ENCODE measurements at regions not wholly inside any gene's neighbourhood (a gene's known extent, or its start where the extent isn't known, plus 50 kb on each side); places are given as distances from the start of the nearest gene placed in this dataset.

DNA sequence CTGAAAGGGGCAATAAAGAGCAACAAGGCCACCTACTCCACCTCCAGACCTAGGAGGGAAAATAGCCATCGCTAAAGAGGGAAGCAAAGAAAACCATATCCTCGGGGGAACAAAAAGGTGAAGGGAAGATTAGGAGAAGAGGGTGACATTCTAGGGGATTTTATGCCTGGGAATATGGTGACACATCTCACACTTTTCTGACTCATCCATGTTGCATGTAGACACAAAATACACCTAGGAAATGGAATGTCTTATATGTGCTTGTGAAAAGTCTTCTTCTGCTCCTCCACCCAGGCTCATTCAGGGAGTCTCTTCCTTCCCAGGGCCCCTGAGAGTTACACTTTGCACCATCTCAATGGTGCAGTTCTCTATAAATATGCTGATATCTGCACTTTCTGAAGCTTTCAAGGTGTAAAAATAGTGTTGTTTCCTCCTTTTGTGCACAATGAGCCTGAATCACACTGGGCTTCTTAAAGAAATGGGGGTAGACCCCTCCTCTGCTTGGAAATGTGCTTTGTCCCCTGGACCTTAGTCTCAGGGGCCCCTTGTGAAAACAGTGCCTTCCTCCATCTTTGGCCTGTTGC is 195.9 kb downstream of the CYYR1 start:
- FAIRE-seq (no peak), DNase-seq (ENCODE audit: extremely low read depth in 1 of 4, low spot score in 3 of 4) (no peak), ATAC-seq (no peak)
- intact Hi-C loops (cut with micrococcal nuclease) (no loop called here), in situ Hi-C loops (cut with MboI) (no loop called here)
- WGBS (ENCODE audit: insufficient coverage, low coverage, missing lambda C conversion rate) = 3% methylated on average over 2 of the region's 2 CpGs
- no peaks in the 10 kb centered on the region for H3K4me1 ChIP-seq (replicated peaks in 1 of 2; ENCODE audit: control insufficient read depth in 2 of 2, insufficient read depth in 2 of 2, low read length in 2 of 2)
- H3K36me3 ChIP-seq (ENCODE audit: control insufficient read depth, insufficient read depth, low read length) = no peaks in the 10 kb centered on the region
- no peak for TF ChIP-seq ZNF584 (CRISPR knock-in tag; IDR thresholded peaks at IDR 0.05; ENCODE audit: low read depth)
- TF ChIP-seq, protein P1, sequence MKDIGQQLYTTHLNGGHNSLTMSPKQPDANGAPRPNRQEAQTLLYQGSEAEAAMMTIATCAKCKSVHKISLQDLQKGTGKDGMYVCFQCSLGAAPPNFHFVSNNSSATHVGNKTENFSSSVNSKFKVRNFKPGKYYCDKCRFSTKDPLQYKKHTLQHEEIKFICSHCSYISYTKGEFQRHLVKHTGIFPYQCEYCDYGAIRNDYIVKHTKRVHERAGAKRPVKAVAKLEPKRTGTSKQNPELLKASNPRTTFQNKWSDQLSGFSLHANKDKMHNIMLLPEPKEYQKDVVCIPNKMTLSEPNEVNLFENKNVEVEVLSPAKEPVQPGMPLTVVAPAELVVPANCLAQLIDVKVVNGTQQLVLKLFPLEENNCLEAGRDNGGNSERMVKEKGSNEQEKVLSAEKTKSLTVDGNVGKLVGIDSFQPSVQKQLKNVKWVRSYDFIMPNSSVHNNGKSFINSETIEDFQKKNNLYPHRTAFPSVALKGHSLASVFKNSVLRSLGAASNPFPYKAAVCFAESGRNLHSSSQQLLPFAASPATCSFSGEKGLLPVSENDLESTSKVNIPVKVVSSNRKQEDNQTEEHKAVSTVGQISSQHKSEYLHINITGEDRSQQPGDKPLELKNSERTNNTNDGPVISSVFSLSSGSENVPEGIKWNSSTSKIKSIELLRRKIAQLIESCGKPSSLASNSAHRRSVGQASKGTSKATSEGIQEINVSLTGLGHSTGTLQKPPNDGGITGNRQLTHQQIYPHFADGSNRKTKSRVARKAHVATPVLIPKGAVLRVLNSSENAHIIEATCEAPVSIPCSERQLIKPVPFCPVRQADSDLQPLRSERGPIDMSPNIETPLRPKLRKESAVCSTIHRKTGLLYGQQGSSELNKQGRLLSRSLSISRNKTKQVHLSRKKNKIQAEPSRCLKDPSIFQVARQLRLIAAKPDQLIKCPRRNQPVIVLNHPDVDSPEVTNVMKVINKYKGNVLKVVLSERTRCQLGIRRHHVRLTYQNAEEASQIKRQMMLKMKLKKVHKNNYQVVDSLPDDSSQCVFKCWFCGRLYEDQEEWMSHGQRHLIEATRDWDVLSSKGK (CRISPR knock-in tag; IDR thresholded peaks at IDR 0.05) = no peak
- TF ChIP-seq, protein P2, sequence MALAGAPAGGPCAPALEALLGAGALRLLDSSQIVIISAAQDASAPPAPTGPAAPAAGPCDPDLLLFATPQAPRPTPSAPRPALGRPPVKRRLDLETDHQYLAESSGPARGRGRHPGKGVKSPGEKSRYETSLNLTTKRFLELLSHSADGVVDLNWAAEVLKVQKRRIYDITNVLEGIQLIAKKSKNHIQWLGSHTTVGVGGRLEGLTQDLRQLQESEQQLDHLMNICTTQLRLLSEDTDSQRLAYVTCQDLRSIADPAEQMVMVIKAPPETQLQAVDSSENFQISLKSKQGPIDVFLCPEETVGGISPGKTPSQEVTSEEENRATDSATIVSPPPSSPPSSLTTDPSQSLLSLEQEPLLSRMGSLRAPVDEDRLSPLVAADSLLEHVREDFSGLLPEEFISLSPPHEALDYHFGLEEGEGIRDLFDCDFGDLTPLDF (CRISPR knock-in tag; IDR thresholded peaks at IDR 0.05) = no peak
- no peak for TF ChIP-seq ZNF165 (CRISPR knock-in tag; IDR thresholded peaks at IDR 0.05; ENCODE audit: borderline replicate concordance)
- POLR2A ChIA-PET = no interaction called here
- no peaks in the 10 kb centered on the region for H3K79me2 ChIP-seq (ENCODE audit: control insufficient read depth, insufficient read depth, low read length)
- H3K4me3 ChIP-seq = no peak overlapping the region
- H3K9me1 ChIP-seq (ENCODE audit: control insufficient read depth, insufficient read depth, low read length) = no peaks in the 10 kb centered on the region
- no peaks in the 10 kb centered on the region for H4K20me1 ChIP-seq (replicated peaks; ENCODE audit: control insufficient read depth, insufficient read depth, low read length)
- peaks cover 1% of the 10 kb centered on the region; the same call in 1 of the 2 replicates for H3K9me3 ChIP-seq (replicated peaks; ENCODE audit: control insufficient read depth, insufficient read depth, low read depth, low read length)
- no peak overlapping the region for H3K4me2 ChIP-seq (ENCODE audit: insufficient read depth, low read length)
- no peak overlapping the region for H3K9ac ChIP-seq (ENCODE audit: insufficient read depth in 1 of 2, low read depth in 2 of 2, low read length in 2 of 2)
- no peak overlapping the region for H3K27ac ChIP-seq (ENCODE audit: extremely low read depth, low read depth, low read length)
- H2AFZ ChIP-seq (ENCODE audit: low read depth, low read length) = no peak overlapping the region
- BruUV-seq (replicated peaks) = no TSS peak
- no peaks in the 10 kb centered on the region for H3K27me3 ChIP-seq (ENCODE audit: control insufficient read depth in 2 of 2, insufficient read depth in 2 of 2, low read length in 2 of 2)
- CTCF ChIA-PET (ENCODE audit: low intra/inter-chr PET ratio) = no interaction called here
